Endodermal cell (in vitro differentiated cells): ENCODE measurements at regions not wholly inside any gene's neighbourhood (a gene's known extent, or its start where the extent isn't known, plus 50 kb on each side); places are given as distances from the start of the nearest gene placed in this dataset.
"Not testable (repeated sequence)": the region's sequence is repeated elsewhere in the genome, so short reads cannot be mapped to it uniquely, and the experiment has no call there.

ENCODE experiments used
- DNase-seq: peaks from one replicate; pipeline ENCODE4 v3.0.0-alpha.2; 2017
- H3K27ac ChIP-seq: 2 replicates; pipeline ENCODE4 v1.5.1; 2013; ENCODE audit warnings: mild to moderate bottlenecking, low read depth, low read length, moderate library complexity
- H3K27me3 ChIP-seq: 2 replicates; pipeline ENCODE4 v1.6.1; 2013; ENCODE audit warnings: mild to moderate bottlenecking, low read length, moderate library complexity; ENCODE audit not compliant: insufficient read depth, control insufficient read depth, poor library complexity, severe bottlenecking
- H3K36me3 ChIP-seq: 2 replicates; pipeline ENCODE4 v1.7.0; 2013; ENCODE audit warnings: mild to moderate bottlenecking, low read length, moderate library complexity; ENCODE audit not compliant: control insufficient read depth, insufficient read depth
- H3K4me1 ChIP-seq: one replicate; pipeline ENCODE4 v1.7.0; 2013; ENCODE audit warnings: low read length; ENCODE audit not compliant: control insufficient read depth, insufficient read depth
- H3K4me3 ChIP-seq: 2 replicates; pipeline ENCODE4 v1.5.1; 2013; ENCODE audit warnings: mild to moderate bottlenecking, low read length, moderate library complexity
- H3K9ac ChIP-seq: 2 replicates; pipeline ENCODE4 v1.6.1; 2013; ENCODE audit warnings: mild to moderate bottlenecking, low read length, moderate library complexity; ENCODE audit not compliant: poor library complexity, severe bottlenecking; ENCODE audit errors: extremely low read depth
- H3K9me3 ChIP-seq: 2 replicates; pipeline ENCODE4 v1.6.1; 2013; ENCODE audit warnings: mild to moderate bottlenecking, low read length, moderate library complexity; ENCODE audit not compliant: control insufficient read depth
- H3K27ac Mint-ChIP-seq: 2 replicates; pipeline ENCODE4 v1.8.0; 2020; ENCODE audit warnings: mixed read lengths
- H3K27me3 Mint-ChIP-seq: 2 replicates; pipeline ENCODE4 v1.8.0; 2021; ENCODE audit warnings: mild to moderate bottlenecking, mixed read lengths; ENCODE audit not compliant: insufficient read depth
- H3K36me3 Mint-ChIP-seq: 2 replicates; pipeline ENCODE4 v1.8.0; 2020; ENCODE audit warnings: low read depth, mixed read lengths
- H3K4me1 Mint-ChIP-seq: 2 replicates; pipeline ENCODE4 v1.8.0; 2020; ENCODE audit warnings: mixed read lengths
- H3K4me3 Mint-ChIP-seq: 2 replicates; pipeline ENCODE4 v1.8.0; 2020; ENCODE audit warnings: mild to moderate bottlenecking, moderate library complexity, mixed read lengths
- H3K9me3 Mint-ChIP-seq: 2 replicates; pipeline ENCODE4 v1.8.0; 2020; ENCODE audit warnings: mild to moderate bottlenecking, mixed read lengths
- WGBS, 2 experiments: methylation state at CpG; one replicate each; pipeline versions ENCODE4 v1.1.5 to v1.1.7; 2013; ENCODE audit warnings: missing lambda C conversion rate in 2 of 2, mixed read lengths in 1 of 2; ENCODE audit not compliant: insufficient coverage in 1 of 2, insufficient read length in 1 of 2; 5-methylcytosine and 5-hydroxymethylcytosine counted together

DNA sequence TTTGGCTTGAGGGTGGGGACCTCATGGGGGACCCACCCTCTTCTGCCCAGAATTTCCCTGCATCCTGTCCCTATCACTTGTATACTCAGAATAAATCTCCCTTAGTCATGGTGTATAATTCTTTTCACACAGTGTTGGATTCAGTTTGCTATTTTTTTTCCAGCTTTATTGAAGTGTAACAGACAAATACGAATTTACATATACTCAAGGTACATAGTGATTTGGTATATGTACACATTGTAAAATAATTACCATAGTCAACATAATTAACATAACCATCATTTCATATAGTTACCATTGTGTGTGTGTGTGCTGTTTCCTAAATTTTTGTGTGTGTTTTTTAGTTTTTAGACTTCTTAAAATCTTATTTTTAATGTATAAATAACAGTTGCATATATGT is 269.9 kb downstream of the CNTNAP3 start:
- H3K27ac Mint-ChIP-seq, H3K9ac ChIP-seq, DNase-seq, H3K4me3 Mint-ChIP-seq, H3K9me3 Mint-ChIP-seq, H3K27me3 ChIP-seq, H3K9me3 ChIP-seq, H3K36me3 ChIP-seq, H3K27me3 Mint-ChIP-seq, H3K4me3 ChIP-seq, H3K27ac ChIP-seq, H3K4me1 Mint-ChIP-seq, H3K4me1 ChIP-seq, H3K36me3 Mint-ChIP-seq: not testable (repeated sequence)
- no CpG with 5 or more reads among the region's 1 CpG for WGBS, 2 experiments

DNA sequence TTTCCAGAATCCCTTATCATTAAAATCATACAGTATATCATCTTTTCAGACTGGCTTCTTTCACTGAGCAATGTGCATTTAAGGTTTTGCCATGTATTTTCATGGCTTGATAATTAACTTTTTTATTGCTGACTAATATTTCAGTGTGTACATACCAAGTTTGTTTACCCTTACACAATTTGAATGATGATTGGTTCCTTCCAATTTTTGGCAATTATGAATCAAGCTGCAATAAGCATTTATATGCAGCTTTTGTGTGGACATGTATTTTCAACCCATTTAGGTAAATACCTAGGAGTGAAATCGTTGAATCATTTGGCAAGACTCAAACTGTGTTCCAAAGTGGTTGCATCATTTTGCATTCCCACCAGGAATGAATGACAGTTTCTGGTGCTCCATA is 272.8 kb downstream of the CNTNAP3 start:
- not testable (repeated sequence) for H3K36me3 ChIP-seq, H3K36me3 Mint-ChIP-seq, H3K9ac ChIP-seq, H3K27ac ChIP-seq, DNase-seq, H3K27me3 ChIP-seq, H3K9me3 ChIP-seq, H3K4me1 Mint-ChIP-seq, H3K9me3 Mint-ChIP-seq, H3K27me3 Mint-ChIP-seq, H3K4me3 Mint-ChIP-seq, H3K27ac Mint-ChIP-seq, H3K4me3 ChIP-seq, H3K4me1 ChIP-seq
- WGBS, 2 experiments: no CpG with 5 or more reads among the region's 1 CpG

DNA sequence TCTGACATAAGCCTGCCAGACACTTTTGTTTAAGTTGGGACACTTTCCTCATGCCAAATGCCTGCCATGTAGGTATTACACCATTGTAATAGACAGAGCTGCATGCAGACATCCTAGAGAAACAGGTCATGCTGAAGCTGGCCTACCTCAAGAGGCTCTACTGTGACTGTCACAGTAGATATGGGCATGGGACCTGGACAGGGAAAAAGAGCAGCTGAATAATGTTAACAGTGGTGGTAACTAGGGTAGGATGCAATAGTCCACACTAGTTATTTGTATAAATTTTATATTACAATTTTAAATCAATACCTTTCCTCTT is 273.2 kb downstream of the CNTNAP3 start:
- H3K36me3 Mint-ChIP-seq, H3K27ac Mint-ChIP-seq, H3K4me3 ChIP-seq, H3K9me3 Mint-ChIP-seq, DNase-seq, H3K4me3 Mint-ChIP-seq, H3K9me3 ChIP-seq, H3K4me1 ChIP-seq, H3K36me3 ChIP-seq, H3K27ac ChIP-seq, H3K4me1 Mint-ChIP-seq, H3K27me3 ChIP-seq, H3K9ac ChIP-seq, H3K27me3 Mint-ChIP-seq: not testable (repeated sequence)

DNA sequence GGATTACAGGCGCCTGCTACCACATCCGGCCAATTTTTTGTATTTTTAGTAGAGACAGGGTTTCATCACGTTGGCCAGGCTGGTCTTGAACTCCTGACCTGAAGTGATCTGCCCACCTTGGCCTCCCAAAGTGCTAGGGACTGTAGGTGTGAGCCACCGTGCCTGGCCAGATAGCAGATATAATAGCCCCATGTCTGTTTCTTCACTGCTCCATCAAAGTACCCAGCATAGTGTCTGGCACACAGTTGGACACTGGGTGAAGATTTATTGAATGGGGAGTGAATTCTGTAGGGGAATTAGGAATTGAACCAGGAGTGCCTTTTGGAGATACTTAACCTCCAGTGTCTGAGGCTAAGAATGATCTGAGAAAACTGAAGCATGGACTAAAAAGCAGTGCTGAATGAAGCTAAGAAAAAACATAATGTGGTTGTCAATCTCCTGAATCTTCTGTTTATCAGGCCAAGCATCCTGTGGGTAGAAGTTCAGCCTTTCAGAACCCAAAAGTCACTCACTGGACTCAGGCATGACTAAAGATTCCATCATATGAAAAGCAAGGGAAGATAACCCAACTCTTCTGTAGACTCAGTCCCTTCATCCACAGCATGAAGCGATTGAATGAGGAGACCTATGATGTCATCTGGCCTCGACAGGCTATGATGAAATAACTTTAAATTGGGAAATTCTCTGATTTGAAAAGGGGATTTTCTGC is 273.7 kb downstream of the CNTNAP3 start:
- H3K27ac ChIP-seq, H3K4me3 Mint-ChIP-seq, H3K36me3 Mint-ChIP-seq, H3K4me1 ChIP-seq, H3K27me3 ChIP-seq, H3K4me3 ChIP-seq, H3K9me3 Mint-ChIP-seq, H3K9ac ChIP-seq, DNase-seq, H3K9me3 ChIP-seq, H3K27ac Mint-ChIP-seq, H3K4me1 Mint-ChIP-seq, H3K36me3 ChIP-seq, H3K27me3 Mint-ChIP-seq: not testable (repeated sequence)
- WGBS, 2 experiments: 93% methylated on average over 3 of the region's 6 CpGs; no CpG with 5 or more reads in 1 of the 2 experiments

DNA sequence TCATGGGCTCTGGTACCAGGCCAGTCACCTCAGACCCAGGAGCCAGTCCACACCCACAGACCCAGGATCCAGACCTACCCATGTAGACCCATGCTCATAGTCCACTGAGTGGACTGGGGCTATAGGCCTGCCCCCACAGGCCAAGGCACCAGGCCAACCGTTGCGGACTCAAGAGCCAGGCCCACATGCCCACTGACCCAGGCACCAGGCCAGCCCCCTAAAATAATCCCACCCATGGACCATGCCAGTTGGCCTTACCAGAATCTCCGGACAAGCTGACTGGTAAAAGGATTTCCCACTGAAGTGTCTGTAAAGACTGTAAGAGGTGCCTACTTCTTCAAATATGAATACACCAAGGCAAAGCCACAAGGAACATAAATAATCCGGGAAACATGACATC is 278.2 kb downstream of the CNTNAP3 start:
- H3K9me3 ChIP-seq, H3K27ac Mint-ChIP-seq, H3K27me3 Mint-ChIP-seq, H3K27me3 ChIP-seq, H3K4me1 Mint-ChIP-seq, H3K4me3 Mint-ChIP-seq, H3K9ac ChIP-seq, H3K36me3 ChIP-seq, H3K4me1 ChIP-seq, H3K9me3 Mint-ChIP-seq, H3K36me3 Mint-ChIP-seq, DNase-seq, H3K27ac ChIP-seq, H3K4me3 ChIP-seq: not testable (repeated sequence)
- WGBS, 2 experiments: 92% methylated on average over 4 of the region's 4 CpGs; no CpG with 5 or more reads in 1 of the 2 experiments

GRCh38 chr9:39009343-39009742 is 278.6 kb downstream of the CNTNAP3 start:
- not testable (repeated sequence) for H3K27me3 ChIP-seq, H3K36me3 Mint-ChIP-seq, H3K9me3 Mint-ChIP-seq, H3K36me3 ChIP-seq, H3K27ac Mint-ChIP-seq, H3K4me1 ChIP-seq, H3K9me3 ChIP-seq, H3K4me3 ChIP-seq, H3K4me1 Mint-ChIP-seq, H3K4me3 Mint-ChIP-seq, H3K27me3 Mint-ChIP-seq, DNase-seq, H3K27ac ChIP-seq, H3K9ac ChIP-seq

GRCh38 chr9:39008907-39009306 is 279.1 kb downstream of the CNTNAP3 start:
- not testable (repeated sequence) for H3K4me1 Mint-ChIP-seq, H3K27ac Mint-ChIP-seq, H3K9me3 Mint-ChIP-seq, DNase-seq, H3K9me3 ChIP-seq, H3K36me3 ChIP-seq, H3K9ac ChIP-seq, H3K27ac ChIP-seq, H3K4me3 Mint-ChIP-seq, H3K27me3 Mint-ChIP-seq, H3K4me3 ChIP-seq, H3K36me3 Mint-ChIP-seq, H3K4me1 ChIP-seq, H3K27me3 ChIP-seq
- WGBS, 2 experiments: 94 to 100% methylated on average over 1 of the region's 2 CpGs
